ENCODE measurements at regions not wholly inside any gene's neighbourhood (a gene's known extent, or its start where the extent isn't known, plus 50 kb on each side); places are given as distances from the start of the nearest gene placed in this dataset.

DNA sequence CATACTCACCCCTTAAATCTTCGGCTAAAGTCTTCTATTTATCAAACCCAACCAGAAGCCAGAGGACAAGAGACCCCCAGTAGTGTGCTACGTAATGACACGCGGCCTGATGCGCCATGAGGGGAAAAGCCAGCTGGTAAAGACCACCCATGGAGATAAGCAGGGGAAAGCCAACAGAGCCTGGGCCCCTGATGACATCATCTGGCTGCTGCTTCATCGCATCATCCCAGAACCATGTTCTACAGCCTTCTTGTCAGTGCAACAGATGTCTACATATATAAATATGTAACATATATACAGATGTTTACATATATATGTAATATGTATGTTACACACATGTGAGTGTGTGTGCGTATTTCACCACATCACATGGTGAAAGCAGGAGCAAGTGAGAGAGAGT, 81.7 kb upstream of the VANGL1 start:
- TF ChIP-seq, protein P1, sequence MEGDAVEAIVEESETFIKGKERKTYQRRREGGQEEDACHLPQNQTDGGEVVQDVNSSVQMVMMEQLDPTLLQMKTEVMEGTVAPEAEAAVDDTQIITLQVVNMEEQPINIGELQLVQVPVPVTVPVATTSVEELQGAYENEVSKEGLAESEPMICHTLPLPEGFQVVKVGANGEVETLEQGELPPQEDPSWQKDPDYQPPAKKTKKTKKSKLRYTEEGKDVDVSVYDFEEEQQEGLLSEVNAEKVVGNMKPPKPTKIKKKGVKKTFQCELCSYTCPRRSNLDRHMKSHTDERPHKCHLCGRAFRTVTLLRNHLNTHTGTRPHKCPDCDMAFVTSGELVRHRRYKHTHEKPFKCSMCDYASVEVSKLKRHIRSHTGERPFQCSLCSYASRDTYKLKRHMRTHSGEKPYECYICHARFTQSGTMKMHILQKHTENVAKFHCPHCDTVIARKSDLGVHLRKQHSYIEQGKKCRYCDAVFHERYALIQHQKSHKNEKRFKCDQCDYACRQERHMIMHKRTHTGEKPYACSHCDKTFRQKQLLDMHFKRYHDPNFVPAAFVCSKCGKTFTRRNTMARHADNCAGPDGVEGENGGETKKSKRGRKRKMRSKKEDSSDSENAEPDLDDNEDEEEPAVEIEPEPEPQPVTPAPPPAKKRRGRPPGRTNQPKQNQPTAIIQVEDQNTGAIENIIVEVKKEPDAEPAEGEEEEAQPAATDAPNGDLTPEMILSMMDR (conservative IDR thresholded peaks at IDR 0.05 in 1 of 2, IDR thresholded peaks at IDR 0.05 in 1 of 2; ENCODE audit: extremely low read depth in 1 of 2, insufficient read depth in 1 of 2, low read depth in 1 of 2, low read length in 2 of 2) = no peak
- no peak for TF ChIP-seq EZH2 (IDR thresholded peaks at IDR 0.05; ENCODE audit: borderline replicate concordance, low read length)

All from mammary epithelial cell (primary cell).